Nucleus accumbens (tissue), 56 donors: ENCODE measurements at regions not wholly inside any gene's neighbourhood (a gene's known extent, or its start where the extent isn't known, plus 50 kb on each side); places are given as distances from the start of the nearest gene placed in this dataset.
A peak's percentile ranks its signal among the peaks of the same experiment; 100 is the strongest.

Source experiments
- DNase-seq, 56 donors: peaks; one replicate each; lab custom pipeline; 2025; lab: John Stamatoyannopoulos, UW

DNA sequence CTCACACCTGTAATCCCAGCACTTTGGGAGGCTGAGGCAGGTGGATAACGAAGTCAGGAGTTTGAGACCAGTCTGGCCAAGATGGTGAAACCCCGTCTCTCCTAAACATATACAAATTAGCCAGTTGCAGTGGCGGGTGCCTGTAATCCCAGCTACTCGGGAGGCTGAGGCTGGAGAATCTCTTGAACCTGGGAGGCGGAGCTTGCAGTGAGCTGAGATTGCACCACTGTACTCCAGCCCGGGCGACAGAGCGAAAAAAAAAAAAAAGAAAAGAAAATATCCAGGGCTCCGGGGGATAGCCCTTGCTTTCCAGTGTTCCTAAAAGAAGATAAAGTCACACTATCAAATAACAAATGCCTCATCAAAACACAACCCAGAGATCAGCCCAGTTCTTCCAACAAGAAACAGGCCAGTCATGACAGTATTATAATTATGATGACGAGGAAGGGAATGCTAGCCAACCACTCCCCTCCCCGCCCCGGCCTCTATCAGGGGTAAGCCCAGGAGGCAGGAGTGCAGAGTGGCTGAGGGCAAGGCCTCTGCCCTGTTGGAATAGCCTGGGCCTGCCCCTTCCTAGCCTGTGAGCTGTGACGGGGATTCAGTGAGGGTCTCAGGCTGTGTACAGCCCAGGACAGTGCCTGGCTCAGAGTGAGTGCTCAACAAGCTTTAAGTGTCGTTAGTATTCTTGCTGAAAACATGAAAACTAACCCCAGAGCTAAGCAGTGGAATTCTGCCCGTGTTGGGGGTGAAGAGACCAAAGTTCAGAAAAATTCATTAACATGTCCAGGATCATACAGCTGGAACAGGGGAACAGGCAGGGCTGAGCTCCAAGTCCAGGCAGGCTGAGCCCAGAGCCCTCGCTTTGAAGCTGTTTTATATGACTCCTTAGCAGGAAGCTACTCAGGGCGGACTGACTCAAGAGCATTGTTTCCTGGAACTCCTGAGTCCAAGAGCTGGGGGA, 54.3 kb downstream of the FAM241B start:
- no peak for DNase-seq

- DNase-seq: no peak
Measured at GRCh38 chr10:69684981-69685353, 54.9 kb downstream of the FAM241B start.

DNA sequence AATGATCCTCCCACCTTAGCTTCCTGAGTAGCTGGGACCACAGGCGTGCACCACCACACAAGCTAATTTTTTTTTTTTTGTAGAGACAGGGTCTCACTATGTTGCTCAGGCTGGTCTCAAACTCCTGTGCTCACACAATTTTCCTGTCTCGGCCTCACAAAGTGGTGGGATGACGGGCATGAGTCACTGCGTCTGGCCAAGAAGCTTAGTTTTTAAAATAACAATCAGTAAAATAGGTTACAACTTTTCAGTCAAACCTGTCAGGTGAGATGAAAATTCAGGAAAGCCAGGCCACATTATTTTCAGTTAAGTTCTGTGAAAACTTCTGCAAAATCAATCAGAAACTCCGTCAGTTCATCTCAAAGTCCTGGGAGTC, 55.4 kb downstream of the FAM241B start:
- no peak for DNase-seq

DNA sequence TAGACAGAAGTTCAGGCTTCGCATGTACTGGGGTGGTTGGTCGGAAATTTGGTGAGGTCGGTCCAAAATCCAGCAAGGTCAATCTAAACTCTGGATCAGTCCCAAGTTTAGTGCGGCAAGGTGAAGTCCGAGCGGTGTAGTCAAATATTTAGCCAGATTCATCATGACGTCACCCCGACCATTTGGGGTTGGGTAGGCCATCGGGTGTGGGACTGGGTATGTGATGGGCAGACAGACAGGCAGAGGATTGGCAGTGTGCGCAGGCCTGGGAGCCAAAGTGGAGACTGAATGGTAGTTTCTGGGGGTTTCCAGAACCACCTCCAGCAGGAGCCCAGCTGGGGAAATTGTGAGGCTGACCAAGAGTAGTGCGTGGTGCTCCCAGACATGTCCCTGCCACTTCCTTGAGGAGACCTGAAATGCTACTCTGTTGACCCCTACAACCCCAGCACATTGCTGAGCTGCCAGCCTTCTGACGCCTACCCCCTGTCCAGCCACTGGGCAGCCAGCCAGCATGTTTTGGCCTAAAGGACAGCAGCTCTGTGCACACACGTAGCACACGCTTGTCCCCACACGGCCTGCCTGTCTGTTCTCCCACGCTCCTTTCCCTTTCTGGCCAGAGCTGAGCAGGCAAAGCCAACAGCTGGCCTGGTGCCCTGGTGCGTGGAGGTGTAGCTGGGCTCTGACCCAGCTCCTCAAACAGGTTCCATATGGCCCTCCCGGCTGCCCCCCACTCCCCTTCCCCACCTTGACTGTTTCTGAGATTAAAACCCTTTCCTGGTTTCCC, 55.9 kb downstream of the FAM241B start:
- peak in 2 of 56 donors; percentile 3 to 15 for DNase-seq

DNA sequence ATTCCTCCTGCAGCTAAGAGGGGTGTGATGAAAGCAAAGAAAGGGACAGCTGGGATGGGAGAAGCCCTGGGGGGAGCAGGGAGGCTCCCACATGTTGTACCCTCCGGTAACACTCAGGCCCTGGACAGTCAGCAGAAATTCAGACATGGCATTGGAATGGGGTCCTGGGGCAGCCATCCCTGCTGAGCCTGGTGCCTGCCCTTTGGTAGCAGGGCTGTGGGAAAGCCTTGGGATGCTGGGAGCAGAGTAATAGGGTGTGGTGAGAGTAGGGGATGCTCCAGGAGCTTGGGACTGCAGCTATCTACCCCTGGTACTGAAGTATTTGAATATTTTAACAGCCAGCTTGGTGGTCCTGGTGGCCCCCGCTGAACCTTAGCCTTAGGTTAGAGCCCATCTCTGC, 56.8 kb downstream of the FAM241B start:
- no peak for DNase-seq

GRCh38 chr10:69687426-69687825, 57.4 kb downstream of the FAM241B start:
- DNase-seq: no peak

GRCh38 chr10:69692267-69692666, 62.2 kb downstream of the FAM241B start:
- DNase-seq: no peak

DNA sequence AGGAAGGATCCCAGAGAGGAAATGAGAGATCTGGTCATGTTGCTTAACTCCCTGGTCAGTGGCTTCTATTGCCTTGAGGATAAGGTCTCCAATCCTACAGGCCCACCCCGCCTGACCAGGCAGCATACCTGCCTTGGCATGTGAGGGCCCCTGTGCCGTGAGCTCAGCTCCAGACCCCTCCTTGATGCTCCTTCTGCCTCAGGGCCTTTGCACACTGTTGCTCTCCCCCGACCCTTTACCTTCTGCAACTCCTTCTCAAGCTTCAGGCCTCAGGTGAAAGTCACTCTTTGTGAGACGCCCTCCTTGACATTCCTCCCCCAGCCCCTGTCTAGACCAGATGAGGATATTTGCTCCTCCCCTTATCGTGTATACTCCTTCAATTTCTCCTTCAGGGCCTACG, 62.8 kb downstream of the FAM241B start:
- DNase-seq: no peak

- DNase-seq: no peak
Measured at GRCh38 chr10:69693886-69694285, 63.8 kb downstream of the FAM241B start.

- no peak for DNase-seq
Measured at GRCh38 chr10:69696073-69696731, 66.2 kb downstream of the FAM241B start.

DNA sequence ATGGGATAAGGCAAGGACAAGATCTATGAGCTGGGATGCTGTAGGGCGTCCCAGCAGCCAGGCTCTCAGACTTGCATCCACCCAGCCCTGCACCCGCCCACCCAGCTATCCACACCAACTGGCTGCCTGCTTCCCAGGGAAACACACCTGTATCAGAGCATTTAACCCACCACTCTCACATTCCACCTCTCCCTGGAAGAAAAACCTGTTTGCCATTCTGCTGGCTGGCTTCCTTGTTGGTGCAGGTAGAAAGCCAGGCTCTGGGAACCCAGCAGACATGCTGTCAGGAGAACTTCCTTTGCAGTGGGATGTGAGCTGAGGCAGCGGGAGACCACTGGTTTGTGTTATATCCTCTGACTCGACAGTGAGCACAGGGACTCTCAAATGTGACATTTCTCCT, 67.0 kb downstream of the FAM241B start:
- DNase-seq: no peak

- no peak for DNase-seq
Measured at GRCh38 chr10:69703256-69703655, 73.2 kb downstream of the FAM241B start.

- DNase-seq: no peak
Measured at GRCh38 chr10:69703766-69704630, 74.0 kb downstream of the FAM241B start.

GRCh38 chr10:69709366-69709941, 79.4 kb downstream of the FAM241B start:
- DNase-seq: no peak

DNA sequence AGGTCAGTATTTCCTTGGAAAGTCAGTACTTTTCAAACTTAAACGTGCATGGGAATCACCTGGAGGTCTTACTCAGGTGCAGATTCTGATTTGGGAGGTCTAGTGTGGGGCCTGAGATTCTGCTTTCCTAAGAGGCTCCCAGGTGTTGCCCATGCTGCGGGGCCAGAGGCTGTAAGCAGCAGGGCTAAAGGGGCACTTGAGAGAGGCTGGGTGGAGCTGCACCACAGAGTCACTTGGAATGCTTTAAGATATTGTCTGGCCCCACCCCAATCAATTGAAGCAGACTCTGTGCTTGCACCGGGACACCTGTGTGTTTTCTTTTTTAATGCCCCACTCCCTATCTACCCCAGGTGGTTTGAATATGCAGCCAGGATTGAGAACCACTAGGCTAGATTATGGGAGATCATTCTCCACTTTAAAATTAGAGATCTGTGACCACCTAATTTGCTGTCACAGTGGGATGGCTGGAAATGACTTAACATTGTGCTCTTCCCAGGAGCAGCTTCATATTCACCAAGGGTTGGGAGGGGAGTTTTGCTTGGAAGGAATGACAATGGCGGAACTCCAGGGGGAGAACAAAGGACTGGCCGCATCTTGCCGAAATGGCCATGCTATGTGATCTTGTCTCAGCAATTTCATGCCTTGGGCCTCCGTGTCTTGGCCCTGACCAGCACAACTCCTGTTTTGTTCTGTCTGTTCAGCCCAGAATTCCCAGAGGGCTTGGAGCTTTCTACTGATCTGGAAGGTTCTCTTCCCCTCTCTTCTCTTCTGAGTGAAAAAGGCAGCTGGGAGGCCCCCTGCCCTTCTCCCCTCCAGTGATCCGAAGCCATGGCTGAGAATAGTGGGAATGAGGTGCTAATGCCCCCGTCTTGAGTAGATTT, 80.2 kb downstream of the FAM241B start:
- no peak for DNase-seq

GRCh38 chr10:69712342-69712741, 82.3 kb downstream of the FAM241B start:
- DNase-seq: no peak

DNA sequence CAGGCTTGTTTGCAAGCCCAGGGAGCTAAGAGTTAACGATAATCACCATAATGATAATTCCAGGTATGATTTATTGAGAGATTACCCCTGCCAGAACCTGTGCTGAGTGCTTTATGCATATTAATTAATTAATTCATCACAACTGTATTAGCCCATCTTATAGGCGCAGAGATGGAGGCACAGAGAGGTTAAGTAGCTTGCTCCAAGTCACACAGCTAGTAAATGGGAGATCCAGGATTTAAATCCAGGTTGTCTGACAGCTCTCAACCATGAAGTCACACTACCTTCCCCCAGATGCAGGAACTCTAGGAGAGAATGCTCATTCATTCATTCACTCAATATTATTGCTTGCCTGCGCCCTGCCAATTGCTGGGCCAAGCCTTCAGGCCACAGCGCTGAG, 84.5 kb downstream of the FAM241B start:
- DNase-seq: no peak

DNA sequence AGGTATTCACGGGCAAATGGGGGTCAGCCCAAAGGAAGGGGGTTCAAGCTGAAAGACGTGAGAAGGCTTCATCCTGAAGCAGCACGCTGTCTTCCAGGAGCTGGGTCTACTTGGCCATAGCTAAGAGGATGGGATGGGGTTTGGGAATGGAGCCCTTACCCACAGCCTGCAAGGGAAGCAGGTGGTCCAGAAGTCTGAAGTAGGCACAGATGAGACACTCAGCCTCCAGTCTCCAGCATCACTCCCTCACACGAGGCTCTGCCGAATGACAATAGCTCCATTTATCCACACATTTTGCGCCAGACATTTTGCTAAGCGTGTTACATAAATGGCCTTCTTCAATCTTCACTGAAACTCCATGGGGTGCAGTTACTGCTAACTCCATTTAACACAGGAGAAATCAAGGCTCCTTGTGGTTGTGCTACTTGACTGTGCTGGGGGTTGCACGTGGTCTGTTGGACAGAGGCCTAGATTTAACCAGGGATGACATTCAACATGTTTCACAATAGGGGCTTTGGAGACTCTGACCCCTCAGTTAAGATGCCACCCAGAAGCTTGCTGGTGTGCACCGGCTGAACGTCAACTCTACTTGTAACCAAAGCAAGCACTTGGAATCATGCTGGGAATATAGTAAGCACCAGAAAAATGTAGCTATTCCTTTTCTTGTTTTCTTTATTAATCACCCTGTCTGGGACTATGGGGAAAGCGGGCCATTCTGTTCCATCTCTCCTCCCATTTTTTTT, 85.3 kb downstream of the FAM241B start:
- no peak for DNase-seq
